Neural progenitor cell (in vitro differentiated cells): ENCODE measurements at regions not wholly inside any gene's neighbourhood (a gene's known extent, or its start where the extent isn't known, plus 50 kb on each side); places are given as distances from the start of the nearest gene placed in this dataset.
A peak's percentile ranks its signal among the peaks of the same experiment; 100 is the strongest.

ENCODE experiments used
- DNase-seq: peaks from one replicate; pipeline ENCODE4 v3.0.0-alpha.2; 2016; ENCODE audit warnings: low spot score
- H2AFZ ChIP-seq: fragments of 200-600 bp; sonication (generic); replicated peaks from 2 replicates; pipeline ENCODE4 v1.6.1; 2016; ENCODE audit warnings: antibody characterized with exemption
- H3F3A ChIP-seq: fragments of 200-600 bp; sonication (generic); 2 replicates; pipeline ENCODE4 v1.6.1; 2016; ENCODE audit warnings: antibody characterized with exemption, low read depth
- H3K27ac ChIP-seq: fragments of 200-600 bp; sonication (generic); 2 replicates; pipeline ENCODE4 v1.5.1; 2016; ENCODE audit warnings: mild to moderate bottlenecking
- H3K27me3 ChIP-seq: fragments of 200-600 bp; sonication (generic); 2 replicates; pipeline ENCODE4 v1.6.1; 2016; ENCODE audit warnings: mild to moderate bottlenecking, moderate library complexity
- H3K36me3 ChIP-seq: fragments of 200-600 bp; sonication (generic); 2 replicates; pipeline ENCODE4 v1.5.1; 2016
- H3K4me1 ChIP-seq: fragments of 200-600 bp; sonication (generic); 2 replicates; pipeline ENCODE4 v1.6.1; 2016; ENCODE audit warnings: mixed run types
- H3K4me2 ChIP-seq: fragments of 200-600 bp; sonication (generic); 2 replicates; pipeline ENCODE4 v1.6.1; 2016
- H3K4me3 ChIP-seq: fragments of 200-600 bp; sonication (generic); 2 replicates; pipeline ENCODE4 v1.5.1; 2016
- H3K79me2 ChIP-seq: fragments of 200-600 bp; sonication (generic); 2 replicates; pipeline ENCODE4 v1.6.1; 2016; ENCODE audit warnings: low read depth
- H3K9ac ChIP-seq: fragments of 200-600 bp; sonication (generic); 2 replicates; pipeline ENCODE4 v1.6.1; 2016
- H3K9me3 ChIP-seq: fragments of 200-600 bp; sonication (generic); 2 replicates; pipeline ENCODE4 v1.5.1; 2016; ENCODE audit warnings: low read depth
- H4K20me1 ChIP-seq: fragments of 200-600 bp; sonication (generic); 2 replicates; pipeline ENCODE4 v1.6.1; 2016; ENCODE audit warnings: low read depth
- H3K27ac Mint-ChIP-seq: 3 replicates; pipeline ENCODE4 v1.8.0; 2021; ENCODE audit warnings: mixed read lengths
- H3K27me3 Mint-ChIP-seq: 2 replicates; pipeline ENCODE4 v1.8.0; 2022; ENCODE audit warnings: low read depth, mild to moderate bottlenecking, inconsistent platforms, moderate library complexity, mixed read lengths; ENCODE audit not compliant: insufficient read depth
- H3K36me3 Mint-ChIP-seq: 3 replicates; pipeline ENCODE4 v1.8.0; 2021; ENCODE audit warnings: mixed read lengths
- H3K4me1 Mint-ChIP-seq: 3 replicates; pipeline ENCODE4 v1.8.0; 2021; ENCODE audit warnings: mixed read lengths
- H3K4me3 Mint-ChIP-seq: 3 replicates; pipeline ENCODE4 v1.8.0; 2021; ENCODE audit warnings: mild to moderate bottlenecking, moderate library complexity, mixed read lengths
- H3K9me3 Mint-ChIP-seq: 3 replicates; pipeline ENCODE4 v1.8.0; 2020; ENCODE audit warnings: mixed read lengths
- EZH2 ChIP-seq: fragments of 200-600 bp; sonication (generic); IDR thresholded peaks from 2 replicates; pipeline ENCODE4 v1.6.1; 2017; ENCODE audit warnings: antibody characterized with exemption, mild to moderate bottlenecking, moderate library complexity
- EZH2phosphoT487 ChIP-seq: fragments of 200-600 bp; sonication (generic); IDR thresholded peaks from 2 replicates; pipeline ENCODE4 v1.6.1; 2017; ENCODE audit warnings: antibody characterized with exemption
- TF ChIP-seq, protein P1 (sequence below): fragments of 200-600 bp; sonication (generic); IDR thresholded peaks from 2 replicates; pipeline ENCODE4 v1.5.1; 2017; ENCODE audit warnings: antibody characterized with exemption, mild to moderate bottlenecking

DNA sequence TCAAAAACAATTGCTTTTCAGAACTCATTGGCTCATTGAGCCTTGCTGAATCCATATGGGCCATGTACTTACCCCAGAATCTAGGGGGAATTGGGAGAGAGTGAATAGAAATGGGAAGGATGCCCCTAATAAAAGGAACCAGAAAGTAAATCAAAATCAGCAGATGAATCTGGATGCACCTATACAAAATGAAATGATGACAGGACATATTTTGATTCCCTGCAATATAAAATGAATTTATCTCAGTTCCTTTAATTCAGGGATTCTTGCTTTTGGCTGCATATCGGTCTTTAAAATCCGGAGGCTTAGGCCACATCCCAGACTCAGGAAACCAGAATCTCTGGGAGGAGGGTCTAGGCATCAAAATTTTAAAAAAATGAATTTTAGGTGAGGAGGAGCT is 107.7 kb upstream of the NEO1 start:
- no peak overlapping the region for H3K4me2 ChIP-seq
- TF ChIP-seq, protein P1, sequence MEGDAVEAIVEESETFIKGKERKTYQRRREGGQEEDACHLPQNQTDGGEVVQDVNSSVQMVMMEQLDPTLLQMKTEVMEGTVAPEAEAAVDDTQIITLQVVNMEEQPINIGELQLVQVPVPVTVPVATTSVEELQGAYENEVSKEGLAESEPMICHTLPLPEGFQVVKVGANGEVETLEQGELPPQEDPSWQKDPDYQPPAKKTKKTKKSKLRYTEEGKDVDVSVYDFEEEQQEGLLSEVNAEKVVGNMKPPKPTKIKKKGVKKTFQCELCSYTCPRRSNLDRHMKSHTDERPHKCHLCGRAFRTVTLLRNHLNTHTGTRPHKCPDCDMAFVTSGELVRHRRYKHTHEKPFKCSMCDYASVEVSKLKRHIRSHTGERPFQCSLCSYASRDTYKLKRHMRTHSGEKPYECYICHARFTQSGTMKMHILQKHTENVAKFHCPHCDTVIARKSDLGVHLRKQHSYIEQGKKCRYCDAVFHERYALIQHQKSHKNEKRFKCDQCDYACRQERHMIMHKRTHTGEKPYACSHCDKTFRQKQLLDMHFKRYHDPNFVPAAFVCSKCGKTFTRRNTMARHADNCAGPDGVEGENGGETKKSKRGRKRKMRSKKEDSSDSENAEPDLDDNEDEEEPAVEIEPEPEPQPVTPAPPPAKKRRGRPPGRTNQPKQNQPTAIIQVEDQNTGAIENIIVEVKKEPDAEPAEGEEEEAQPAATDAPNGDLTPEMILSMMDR: no peak
- TF ChIP-seq EZH2 (no peak), EZH2phosphoT487 (no peak)
- no peak overlapping the region for H3K4me3 Mint-ChIP-seq
- H3K9me3 Mint-ChIP-seq: peaks cover 16% of the 10 kb centered on the region
- no peaks in the 10 kb centered on the region for H3K79me2 ChIP-seq
- peaks cover 2% of the 10 kb centered on the region for H3K27me3 Mint-ChIP-seq
- H3K9me3 ChIP-seq: no peaks in the 10 kb centered on the region
- H3K27me3 ChIP-seq: no peaks in the 10 kb centered on the region
- H3F3A ChIP-seq: no peaks in the 10 kb centered on the region
- peaks cover 8% of the 10 kb centered on the region for H3K4me1 Mint-ChIP-seq
- H3K36me3 Mint-ChIP-seq: no peaks in the 10 kb centered on the region
- H3K27ac Mint-ChIP-seq: no peak overlapping the region
- H3K36me3 ChIP-seq: no peaks in the 10 kb centered on the region
- no peak overlapping the region for H3K4me3 ChIP-seq
- no peaks in the 10 kb centered on the region for H4K20me1 ChIP-seq
- H2AFZ ChIP-seq: no peak overlapping the region
- H3K27ac ChIP-seq: no peak overlapping the region
- peaks cover 5% of the 10 kb centered on the region for H3K4me1 ChIP-seq
- H3K9ac ChIP-seq: no peak overlapping the region
- DNase-seq: no peak

DNA sequence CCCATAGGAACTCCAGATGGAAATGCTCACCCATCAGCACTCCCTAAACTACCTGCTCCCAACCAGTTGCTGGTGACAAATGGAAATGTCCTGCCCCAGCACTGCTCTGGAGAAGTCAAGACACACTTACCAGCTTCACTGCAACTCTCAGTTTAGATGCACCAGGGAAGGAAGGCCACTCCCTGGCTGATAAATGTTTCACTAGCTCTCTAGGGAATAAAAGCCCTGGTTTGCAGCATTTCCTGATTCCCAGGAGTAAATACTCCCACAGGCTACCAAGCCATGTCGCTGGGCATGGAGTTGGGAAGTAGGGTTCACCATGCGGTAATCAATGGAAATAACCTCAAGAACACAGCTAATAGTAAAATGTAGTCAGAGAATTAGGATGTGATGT is 112.0 kb upstream of the NEO1 start:
- Histone ChIP-seq H3K79me2 (no peaks in the 10 kb centered on the region), H3K36me3 (no peaks in the 10 kb centered on the region), H3K4me3 (no peak overlapping the region), H3K27ac (no peak overlapping the region), H3K9me3 (no peaks in the 10 kb centered on the region), H4K20me1 (no peaks in the 10 kb centered on the region), H3K4me2 (peak overlapping the region; percentile 15), H3K9ac (no peak overlapping the region), H3F3A (no peaks in the 10 kb centered on the region), H3K27me3 (no peaks in the 10 kb centered on the region), H2AFZ (peak overlapping the region; percentile 63), H3K4me1 (peaks cover 13% of the 10 kb centered on the region)
- Mint-ChIP-seq H3K36me3 (no peaks in the 10 kb centered on the region), H3K4me3 (no peak overlapping the region), H3K27ac (no peak overlapping the region), H3K9me3 (peaks cover under 1% of the 10 kb centered on the region), H3K4me1 (peaks cover 17% of the 10 kb centered on the region), H3K27me3 (peaks cover 2% of the 10 kb centered on the region)
- no peak for DNase-seq
- TF ChIP-seq EZH2 (no peak), EZH2phosphoT487 (no peak)
- TF ChIP-seq, protein P1: no peak

DNA sequence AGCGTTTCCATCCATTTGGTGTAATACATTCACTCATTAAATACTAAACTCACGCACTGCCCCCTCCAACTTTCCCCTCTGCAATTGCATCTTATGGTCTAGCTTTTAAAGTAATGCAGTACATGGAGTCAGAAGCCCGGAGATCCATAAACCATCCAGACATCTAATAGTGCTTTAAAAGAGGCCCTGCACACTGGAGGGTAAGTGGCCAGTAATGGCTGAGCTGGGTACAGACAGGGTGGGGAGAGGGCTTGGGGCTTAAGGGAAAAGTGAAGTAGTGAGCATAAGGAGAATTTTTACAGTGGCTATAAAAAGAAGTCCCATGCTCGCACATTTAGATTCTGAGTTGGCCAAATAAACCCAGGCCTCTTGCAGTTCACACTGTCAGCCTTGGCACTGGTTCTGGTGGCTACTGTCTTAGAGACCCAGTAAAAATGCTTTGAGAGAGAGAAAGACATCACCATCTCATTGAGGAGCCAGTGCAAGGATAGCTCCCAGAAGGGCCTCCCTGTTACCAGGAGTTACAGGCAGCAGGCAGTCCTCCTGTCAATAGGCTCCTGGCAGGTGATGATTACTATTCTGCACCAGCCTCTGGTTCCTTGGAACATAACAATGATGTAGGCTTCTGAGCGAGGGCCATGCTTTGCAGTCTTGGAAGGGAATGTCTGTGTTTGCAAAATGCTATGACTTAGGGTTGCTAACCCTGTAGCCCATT is 112.6 kb upstream of the NEO1 start:
- H3K4me1 ChIP-seq: peaks cover 13% of the 10 kb centered on the region
- H3K27ac Mint-ChIP-seq: no peak overlapping the region
- peaks cover 2% of the 10 kb centered on the region for H3K27me3 Mint-ChIP-seq
- no peaks in the 10 kb centered on the region for H3K79me2 ChIP-seq
- H3K9me3 ChIP-seq: no peaks in the 10 kb centered on the region
- peaks cover 17% of the 10 kb centered on the region for H3K4me1 Mint-ChIP-seq
- no peak for DNase-seq
- no peak overlapping the region for H3K4me3 Mint-ChIP-seq
- H3K36me3 ChIP-seq: no peaks in the 10 kb centered on the region
- peak overlapping the region; percentile 63 for H2AFZ ChIP-seq
- no peak overlapping the region for H3K9ac ChIP-seq
- H3K36me3 Mint-ChIP-seq: no peaks in the 10 kb centered on the region
- no peaks in the 10 kb centered on the region for H3K9me3 Mint-ChIP-seq
- no peak overlapping the region for H3K27ac ChIP-seq
- no peaks in the 10 kb centered on the region for H3F3A ChIP-seq
- peak overlapping the region; percentile 15 for H3K4me2 ChIP-seq
- H3K4me3 ChIP-seq: no peak overlapping the region
- TF ChIP-seq, protein P1: no peak
- TF ChIP-seq EZH2: no peak
- no peak for TF ChIP-seq EZH2phosphoT487
- H4K20me1 ChIP-seq: no peaks in the 10 kb centered on the region
- no peaks in the 10 kb centered on the region for H3K27me3 ChIP-seq
